Mesendoderm (in vitro differentiated cells): ENCODE measurements at regions not wholly inside any gene's neighbourhood (a gene's known extent, or its start where the extent isn't known, plus 50 kb on each side); places are given as distances from the start of the nearest gene placed in this dataset.

Source experiments
- DNase-seq: peaks from one replicate; pipeline ENCODE4 v3.0.0; 2013
- H2AK5ac ChIP-seq: 2 replicates; pipeline ENCODE4 v1.6.1; 2013; ENCODE audit warnings: low read length, inconsistent platforms
- H2BK120ac ChIP-seq: 2 replicates; pipeline ENCODE4 v1.6.1; 2013; ENCODE audit warnings: low read depth, mild to moderate bottlenecking, low read length, moderate library complexity, mixed read lengths
- H2BK15ac ChIP-seq: replicated peaks from 2 replicates; pipeline ENCODE4 v1.6.1; 2013; ENCODE audit warnings: low read depth, mild to moderate bottlenecking, moderate library complexity
- H2BK5ac ChIP-seq: 2 replicates; pipeline ENCODE4 v1.6.1; 2013; ENCODE audit warnings: low read length, inconsistent platforms
- H3K18ac ChIP-seq: 2 replicates; pipeline ENCODE4 v1.6.1; 2013; ENCODE audit warnings: mild to moderate bottlenecking, low read length, mixed read lengths
- H3K23ac ChIP-seq: one replicate; pipeline ENCODE4 v1.6.1; 2013; ENCODE audit warnings: low read length
- H3K27ac ChIP-seq: 2 replicates; pipeline ENCODE4 v1.5.1; 2013; ENCODE audit warnings: low read depth, mild to moderate bottlenecking, inconsistent platforms, low read length, moderate library complexity
- H3K27me3 ChIP-seq: 2 replicates; pipeline ENCODE4 v1.6.1; 2013; ENCODE audit warnings: low read length, control low read depth, mild to moderate bottlenecking, inconsistent platforms; ENCODE audit not compliant: insufficient read depth, poor library complexity
- H3K36me3 ChIP-seq: 2 replicates; pipeline ENCODE4 v1.6.1; 2013; ENCODE audit warnings: low read length, inconsistent platforms; ENCODE audit not compliant: control insufficient read depth, insufficient read depth
- H3K4ac ChIP-seq: one replicate; pipeline ENCODE4 v1.6.1; 2013; ENCODE audit warnings: low read depth, mild to moderate bottlenecking, low read length, moderate library complexity
- H3K4me1 ChIP-seq: 2 replicates; pipeline ENCODE4 v1.6.1; 2013; ENCODE audit warnings: low read depth, low read length, inconsistent platforms; ENCODE audit not compliant: control insufficient read depth
- H3K4me2 ChIP-seq: 2 replicates; pipeline ENCODE4 v1.6.1; 2013; ENCODE audit warnings: low read length
- H3K4me3 ChIP-seq: 2 replicates; pipeline ENCODE4 v1.5.1; 2013; ENCODE audit warnings: mild to moderate bottlenecking, low read length
- H3K56ac ChIP-seq: one replicate; pipeline ENCODE4 v1.6.1; 2013; ENCODE audit warnings: low read length
- H3K79me1 ChIP-seq: 2 replicates; pipeline ENCODE4 v1.6.1; 2013; ENCODE audit warnings: low read length, inconsistent platforms
- H3K79me2 ChIP-seq: 2 replicates; pipeline ENCODE4 v1.6.1; 2013; ENCODE audit warnings: mild to moderate bottlenecking, low read length; ENCODE audit not compliant: control insufficient read depth, insufficient read depth
- H3K9ac ChIP-seq: 2 replicates; pipeline ENCODE4 v1.6.1; 2013; ENCODE audit warnings: low read length, inconsistent platforms
- H4K5ac ChIP-seq: one replicate; pipeline ENCODE4 v1.6.1; 2013; ENCODE audit warnings: low read length
- H4K8ac ChIP-seq: one replicate; pipeline ENCODE4 v1.6.1; 2013; ENCODE audit warnings: low read depth, mild to moderate bottlenecking, control low read depth, low read length, moderate library complexity
- WGBS: extraction: QIAGEN DNeasy Blood & Tissue Kit; methylation state at CpG from one replicate; pipeline ENCODE4 v1.1.7; 2013; ENCODE audit warnings: low lambda C conversion rate, missing lambda C conversion rate; ENCODE audit not compliant: insufficient coverage; ENCODE audit errors: extremely low coverage; 5-methylcytosine and 5-hydroxymethylcytosine counted together

GRCh38 chr7:145539910-145540309, 576.7 kb upstream of the CNTNAP2 start:
- no peak overlapping the region for H3K4ac ChIP-seq
- H3K79me1 ChIP-seq, result no peaks in the 10 kb centered on the region
- no peak overlapping the region for H2BK5ac ChIP-seq
- H3K36me3 ChIP-seq, result no peaks in the 10 kb centered on the region
- H4K8ac ChIP-seq, result no peak overlapping the region
- no peak overlapping the region for H2BK120ac ChIP-seq
- DNase-seq, result no peak
- H3K27me3 ChIP-seq, result no peaks in the 10 kb centered on the region
- H2AK5ac ChIP-seq, result no peak overlapping the region
- no peak overlapping the region for H3K4me2 ChIP-seq
- H3K27ac ChIP-seq, result no peak overlapping the region
- no peak overlapping the region for H3K4me3 ChIP-seq
- H3K23ac ChIP-seq, result no peak overlapping the region
- no peaks in the 10 kb centered on the region for H3K79me2 ChIP-seq
- H2BK15ac ChIP-seq, result no peak overlapping the region
- H3K4me1 ChIP-seq, result no peaks in the 10 kb centered on the region
- no peak overlapping the region for H3K18ac ChIP-seq
- H3K56ac ChIP-seq, result no peak overlapping the region
- no peak overlapping the region for H3K9ac ChIP-seq
- WGBS, result no CpG with 5 or more reads among the region's 2 CpGs
- H4K5ac ChIP-seq, result no peak overlapping the region

GRCh38 chr7:145534301-145534700, 582.3 kb upstream of the CNTNAP2 start:
- H3K79me1 ChIP-seq, result no peaks in the 10 kb centered on the region
- H3K9ac ChIP-seq, result no peak overlapping the region
- no peak for DNase-seq
- H3K18ac ChIP-seq, result no peak overlapping the region
- H3K27me3 ChIP-seq, result no peaks in the 10 kb centered on the region
- H3K79me2 ChIP-seq, result no peaks in the 10 kb centered on the region
- H2BK15ac ChIP-seq, result no peak overlapping the region
- H3K27ac ChIP-seq, result no peak overlapping the region
- H3K56ac ChIP-seq, result no peak overlapping the region
- no peak overlapping the region for H3K4me3 ChIP-seq
- no peaks in the 10 kb centered on the region for H3K4me1 ChIP-seq
- H3K4ac ChIP-seq, result no peak overlapping the region
- H3K36me3 ChIP-seq, result no peaks in the 10 kb centered on the region
- H2AK5ac ChIP-seq, result no peak overlapping the region
- H2BK5ac ChIP-seq, result no peak overlapping the region
- no peak overlapping the region for H4K5ac ChIP-seq
- H3K4me2 ChIP-seq, result no peak overlapping the region
- H2BK120ac ChIP-seq, result no peak overlapping the region
- WGBS, result no CpG with 5 or more reads among the region's 1 CpG
- no peak overlapping the region for H4K8ac ChIP-seq
- H3K23ac ChIP-seq, result no peak overlapping the region

- H2BK5ac ChIP-seq, result no peak overlapping the region
- no peak for DNase-seq
- no peak overlapping the region for H3K4ac ChIP-seq
- H3K9ac ChIP-seq, result no peak overlapping the region
- no peak overlapping the region for H2AK5ac ChIP-seq
- no peaks in the 10 kb centered on the region for H3K79me1 ChIP-seq
- no peaks in the 10 kb centered on the region for H3K27me3 ChIP-seq
- no peak overlapping the region for H3K18ac ChIP-seq
- no peaks in the 10 kb centered on the region for H3K4me1 ChIP-seq
- no peak overlapping the region for H3K27ac ChIP-seq
- H3K79me2 ChIP-seq, result no peaks in the 10 kb centered on the region
- H4K5ac ChIP-seq, result no peak overlapping the region
- no peak overlapping the region for H3K23ac ChIP-seq
- H3K56ac ChIP-seq, result no peak overlapping the region
- H2BK15ac ChIP-seq, result no peak overlapping the region
- H3K4me3 ChIP-seq, result no peak overlapping the region
- WGBS, result no CpG with 5 or more reads among the region's 3 CpGs
- no peak overlapping the region for H3K4me2 ChIP-seq
- H3K36me3 ChIP-seq, result no peaks in the 10 kb centered on the region
- no peak overlapping the region for H4K8ac ChIP-seq
- no peak overlapping the region for H2BK120ac ChIP-seq
These were observed 596.3 kb upstream of the CNTNAP2 start for GRCh38 chr7:145520284-145520683.

- Histone ChIP-seq H3K4me1 (no peaks in the 10 kb centered on the region), H3K18ac (no peak overlapping the region), H3K36me3 (no peaks in the 10 kb centered on the region), H3K4me2 (no peak overlapping the region), H3K4ac (no peak overlapping the region), H2BK120ac (no peak overlapping the region), H2AK5ac (no peak overlapping the region), H3K56ac (no peak overlapping the region), H3K4me3 (no peak overlapping the region), H3K23ac (no peak overlapping the region), H4K8ac (no peak overlapping the region), H3K9ac (no peak overlapping the region), H3K79me1 (no peaks in the 10 kb centered on the region), H3K27me3 (no peaks in the 10 kb centered on the region), H2BK5ac (no peak overlapping the region), H4K5ac (no peak overlapping the region), H3K27ac (no peak overlapping the region), H2BK15ac (no peak overlapping the region), H3K79me2 (no peaks in the 10 kb centered on the region)
- no peak for DNase-seq
- WGBS, result no CpG with 5 or more reads among the region's 2 CpGs
These were observed 605.6 kb upstream of the CNTNAP2 start for GRCh38 chr7:145511004-145511403.

GRCh38 chr7:145497911-145498525, 618.6 kb upstream of the CNTNAP2 start:
- H3K36me3 ChIP-seq, result no peaks in the 10 kb centered on the region
- H2BK15ac ChIP-seq, result no peak overlapping the region
- no peak overlapping the region for H3K27ac ChIP-seq
- no peak overlapping the region for H2AK5ac ChIP-seq
- DNase-seq, result no peak
- H3K23ac ChIP-seq, result no peak overlapping the region
- H3K4ac ChIP-seq, result no peak overlapping the region
- H3K56ac ChIP-seq, result no peak overlapping the region
- H3K79me2 ChIP-seq, result no peaks in the 10 kb centered on the region
- no peaks in the 10 kb centered on the region for H3K27me3 ChIP-seq
- no peak overlapping the region for H4K8ac ChIP-seq
- no peak overlapping the region for H4K5ac ChIP-seq
- H3K4me1 ChIP-seq, result no peaks in the 10 kb centered on the region
- no peak overlapping the region for H3K9ac ChIP-seq
- H3K4me2 ChIP-seq, result no peak overlapping the region
- no CpG with 5 or more reads among the region's 3 CpGs for WGBS
- H3K4me3 ChIP-seq, result no peak overlapping the region
- H2BK5ac ChIP-seq, result no peak overlapping the region
- H2BK120ac ChIP-seq, result no peak overlapping the region
- no peaks in the 10 kb centered on the region for H3K79me1 ChIP-seq
- H3K18ac ChIP-seq, result no peak overlapping the region

GRCh38 chr7:145490356-145490755, 626.2 kb upstream of the CNTNAP2 start:
- Histone ChIP-seq H3K79me2 (no peaks in the 10 kb centered on the region), H3K27me3 (no peaks in the 10 kb centered on the region), H3K36me3 (no peaks in the 10 kb centered on the region), H2AK5ac (no peak overlapping the region), H2BK120ac (no peak overlapping the region), H3K4ac (no peak overlapping the region), H3K23ac (no peak overlapping the region), H4K5ac (no peak overlapping the region), H3K18ac (no peak overlapping the region), H2BK15ac (no peak overlapping the region), H3K56ac (no peak overlapping the region), H3K9ac (no peak overlapping the region), H3K4me3 (no peak overlapping the region), H3K4me2 (no peak overlapping the region), H3K27ac (no peak overlapping the region), H4K8ac (no peak overlapping the region), H3K79me1 (no peaks in the 10 kb centered on the region), H2BK5ac (no peak overlapping the region), H3K4me1 (no peaks in the 10 kb centered on the region)
- no peak for DNase-seq
- no CpG with 5 or more reads among the region's 1 CpG for WGBS
